ENCODE measurements at regions not wholly inside any gene's neighbourhood (a gene's known extent, or its start where the extent isn't known, plus 50 kb on each side); places are given as distances from the start of the nearest gene placed in this dataset.
A peak's percentile ranks its signal among the peaks of the same experiment; 100 is the strongest.

GRCh38 chr9:107407675-107408074 is 81.9 kb downstream of the KLF4 start:
- intact Hi-C loops (cut with DNase I): no loop called here
- no peak for ATAC-seq
- 52 to 59% (median 58%) methylated on average over 2 of the region's 2 CpGs for WGBS, 3 donors

DNA sequence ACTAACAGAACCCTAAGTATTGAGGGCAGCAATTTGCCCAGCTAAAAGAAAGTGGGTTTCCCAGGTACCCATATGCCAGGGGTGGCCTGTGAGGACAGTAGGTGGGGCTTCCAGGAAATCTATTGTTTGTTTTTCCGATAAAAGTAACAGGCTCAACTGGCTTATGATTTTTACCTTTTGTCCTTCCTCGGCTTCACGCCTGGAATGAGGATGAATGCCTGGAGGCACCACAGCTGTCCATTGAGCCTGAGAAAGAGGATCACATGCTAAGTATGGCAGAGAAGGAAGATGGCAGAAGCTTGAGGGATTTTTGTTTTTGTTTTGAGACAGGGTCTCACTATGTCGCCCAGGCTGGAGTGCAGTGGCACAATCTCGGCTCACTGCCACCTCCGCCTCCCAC is 84.1 kb downstream of the KLF4 start:
- WGBS, 3 donors: 91 to 96% (median 93%) methylated on average over 6 of the region's 6 CpGs
- Histone ChIP-seq H3K27me3 (ENCODE audit: insufficient read depth in 3 of 3, low read length in 2 of 3) (peaks cover 0 to 4% (median 0%) of the 10 kb centered on the region in 3 donors), H3K4me3 (no peak overlapping the region), H3K9me3 (no peaks in the 10 kb centered on the region), H3K36me3 (ENCODE audit: insufficient read depth in 1 of 2, low read depth in 1 of 2) (no peaks in the 10 kb centered on the region), H3K27ac (no peak overlapping the region), H3K4me1 (no peaks in the 10 kb centered on the region)
- no peak for ATAC-seq
- TF ChIP-seq CTCF (IDR thresholded peaks at IDR 0.05): no peak
- DNase-seq: no peak
- intact Hi-C loops (cut with DNase I): no loop called here

More at GRCh38 chr9:107407675-107408074, 81.9 kb downstream of the KLF4 start:
- H3K4me1 ChIP-seq: no peaks in the 10 kb centered on the region
- DNase-seq: no peak
- no peaks in the 10 kb centered on the region for H3K27me3 ChIP-seq (ENCODE audit: insufficient read depth in 3 of 3, low read length in 2 of 3)
- H3K9me3 ChIP-seq: no peaks in the 10 kb centered on the region
- H3K4me3 ChIP-seq: no peak overlapping the region
- no peak for TF ChIP-seq CTCF (IDR thresholded peaks at IDR 0.05)
- H3K27ac ChIP-seq: no peak overlapping the region
- H3K36me3 ChIP-seq (ENCODE audit: insufficient read depth in 1 of 2, low read depth in 1 of 2): no peaks in the 10 kb centered on the region

DNA sequence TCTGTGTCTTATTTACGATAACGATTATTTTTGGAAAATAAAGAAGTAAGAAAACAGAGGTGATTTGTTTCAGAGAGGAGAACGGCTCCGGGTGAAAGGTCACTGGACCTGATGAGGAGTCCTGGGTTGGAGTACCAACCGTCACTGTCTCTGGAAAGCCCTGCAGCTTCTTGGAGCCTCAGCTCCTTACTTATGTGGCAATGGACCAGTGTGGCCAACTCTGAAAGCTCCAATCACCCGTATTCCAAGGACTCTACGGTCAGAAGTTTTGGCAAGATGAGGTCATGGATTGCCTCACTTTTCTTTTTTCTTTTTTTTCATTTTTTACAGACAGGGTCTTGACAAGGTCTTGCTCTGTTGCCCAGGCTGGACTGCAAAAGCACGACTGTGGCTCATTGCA is 84.8 kb downstream of the KLF4 start:
- H3K9me3 ChIP-seq: no peaks in the 10 kb centered on the region
- DNase-seq (no peak), ATAC-seq (peak in 2 of 4 donors; percentile 24 to 30)
- H3K4me1 ChIP-seq: no peaks in the 10 kb centered on the region
- no peak overlapping the region for H3K27ac ChIP-seq
- H3K36me3 ChIP-seq (ENCODE audit: insufficient read depth in 1 of 2, low read depth in 1 of 2): no peaks in the 10 kb centered on the region
- intact Hi-C loops (cut with DNase I): no loop called here
- no peak for TF ChIP-seq CTCF (IDR thresholded peaks at IDR 0.05)
- no peak overlapping the region for H3K4me3 ChIP-seq
- 74 to 89% (median 78%) methylated on average over 8 of the region's 8 CpGs for WGBS, 3 donors
- H3K27me3 ChIP-seq (ENCODE audit: insufficient read depth in 3 of 3, low read length in 2 of 3): peaks cover 0 to 4% (median 0%) of the 10 kb centered on the region in 3 donors

- Histone ChIP-seq H3K9me3 (no peaks in the 10 kb centered on the region), H3K27me3 (ENCODE audit: insufficient read depth in 3 of 3, low read length in 2 of 3) (peaks cover 0 to 4% (median 0%) of the 10 kb centered on the region in 3 donors), H3K36me3 (ENCODE audit: insufficient read depth in 1 of 2, low read depth in 1 of 2) (no peaks in the 10 kb centered on the region), H3K27ac (no peak overlapping the region), H3K4me3 (no peak overlapping the region), H3K4me1 (no peaks in the 10 kb centered on the region)
- no peak for DNase-seq
- intact Hi-C loops (cut with DNase I): no loop called here
- no peak for TF ChIP-seq CTCF (IDR thresholded peaks at IDR 0.05)
- ATAC-seq: peak in 2 of 4 donors; percentile 62 to 84
- 30 to 40% (median 34%) methylated on average over 2 of the region's 2 CpGs for WGBS, 3 donors
Observed at GRCh38 chr9:107404161-107404560, 85.4 kb downstream of the KLF4 start.

Data from psoas muscle (tissue), 7 donors.